ENCODE measurements at regions not wholly inside any gene's neighbourhood (a gene's known extent, or its start where the extent isn't known, plus 50 kb on each side); places are given as distances from the start of the nearest gene placed in this dataset.

DNA sequence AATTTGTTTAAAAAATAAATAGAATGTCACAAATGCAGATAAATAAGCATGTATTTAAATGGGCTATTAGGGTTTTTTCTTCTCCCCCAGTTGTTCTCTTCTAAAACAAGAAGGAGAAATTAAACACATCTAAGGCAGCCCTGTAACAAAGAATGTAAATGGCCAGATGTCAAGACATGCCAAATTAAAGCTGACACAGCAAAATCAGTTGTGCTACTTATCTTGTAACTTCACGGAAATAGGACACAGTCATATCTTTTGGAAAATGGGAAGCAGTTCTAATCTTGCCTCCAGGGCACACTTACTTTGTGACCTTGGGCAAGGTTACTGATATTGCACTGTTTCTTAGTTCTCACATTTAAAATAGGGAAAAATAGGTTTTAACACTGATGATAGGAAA, 200.1 kb upstream of the NRXN1 start:
- no peak for TF ChIP-seq FOXP2 (optimal IDR thresholded peaks at IDR 0.05; ENCODE audit: borderline replicate concordance, extremely low read depth, extremely low read length, insufficient read depth)
- TF ChIP-seq TAF1 (IDR thresholded peaks at IDR 0.05; ENCODE audit: borderline replicate concordance, insufficient read depth, low read length) = no peak
- TF ChIP-seq SIN3A (IDR thresholded peaks at IDR 0.05; ENCODE audit: borderline replicate concordance, insufficient read depth, low read length) = no peak
- TF ChIP-seq POLR2AphosphoS5 (IDR thresholded peaks at IDR 0.05; ENCODE audit: low read depth, low read length) = no peak
- TF ChIP-seq REST (IDR thresholded peaks at IDR 0.05; ENCODE audit: insufficient read depth in 1 of 2, low read depth in 2 of 2, low read length in 2 of 2) = no peak

DNA sequence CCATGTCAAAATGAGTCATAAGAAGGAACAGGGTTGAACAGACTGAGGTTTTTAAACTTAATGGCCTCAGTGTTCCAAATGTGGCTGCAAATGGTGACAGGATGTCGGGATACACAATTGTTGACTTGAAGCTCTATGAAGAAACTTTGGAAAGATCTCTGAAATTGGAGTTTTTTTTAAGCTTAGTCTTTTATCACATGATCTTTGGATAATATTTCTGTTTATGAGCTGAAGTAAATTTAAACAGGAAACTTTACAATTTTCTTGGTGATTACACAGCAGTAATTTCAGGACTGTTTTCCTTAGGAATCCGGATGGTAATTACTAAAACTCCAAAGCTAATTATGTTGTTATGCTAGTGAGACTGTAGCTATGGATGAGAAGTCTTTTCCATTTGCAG, 199.1 kb upstream of the NRXN1 start:
- no peak for TF ChIP-seq REST (IDR thresholded peaks at IDR 0.05; ENCODE audit: insufficient read depth in 1 of 2, low read depth in 2 of 2, low read length in 2 of 2)
- TF ChIP-seq POLR2AphosphoS5 (IDR thresholded peaks at IDR 0.05; ENCODE audit: low read depth, low read length) = no peak
- no peak for TF ChIP-seq FOXP2 (optimal IDR thresholded peaks at IDR 0.05; ENCODE audit: borderline replicate concordance, extremely low read depth, extremely low read length, insufficient read depth)
- TF ChIP-seq TAF1 (IDR thresholded peaks at IDR 0.05; ENCODE audit: borderline replicate concordance, insufficient read depth, low read length) = no peak
- TF ChIP-seq SIN3A (IDR thresholded peaks at IDR 0.05; ENCODE audit: borderline replicate concordance, insufficient read depth, low read length) = no peak

DNA sequence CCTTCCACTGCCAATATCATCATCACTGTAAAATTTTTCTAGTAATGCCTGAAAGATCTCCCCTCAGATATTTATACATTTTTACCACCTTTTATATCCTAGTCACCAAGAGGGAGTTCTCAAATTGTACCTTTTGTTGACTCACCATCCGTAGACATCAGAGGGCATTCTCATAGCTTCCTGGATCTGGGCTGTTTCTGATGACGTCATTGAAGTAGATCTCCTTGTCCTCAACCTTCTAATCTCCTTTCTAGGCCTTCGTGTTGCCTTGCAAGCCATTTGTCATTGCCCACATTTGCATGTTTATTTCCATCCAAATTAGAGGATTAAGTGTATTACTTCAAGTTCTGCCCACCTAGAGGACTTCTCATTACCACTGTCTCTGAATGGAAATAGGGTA, 193.4 kb upstream of the NRXN1 start:
- no peak for TF ChIP-seq SIN3A (IDR thresholded peaks at IDR 0.05; ENCODE audit: borderline replicate concordance, insufficient read depth, low read length)

DNA sequence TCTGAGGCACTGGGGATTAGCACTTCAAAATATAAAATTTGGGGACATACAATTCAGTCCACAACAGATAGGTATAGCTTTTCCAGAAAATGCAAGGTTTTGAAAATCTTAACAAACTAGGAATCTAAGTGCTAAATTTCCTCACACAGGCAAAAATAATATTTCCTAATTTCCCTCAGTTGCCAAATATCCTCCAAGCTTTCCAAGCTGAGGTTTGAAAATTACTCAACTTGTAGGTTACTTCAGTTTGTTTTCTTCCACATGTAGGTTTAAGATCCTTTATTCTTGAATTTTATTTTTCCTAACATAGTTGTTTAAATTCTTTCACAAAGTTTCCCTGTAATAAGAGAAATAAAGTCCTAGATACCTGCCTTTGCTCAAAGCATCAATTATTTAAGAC, 192.9 kb upstream of the NRXN1 start:
- TF ChIP-seq TAF1 (IDR thresholded peaks at IDR 0.05; ENCODE audit: borderline replicate concordance, insufficient read depth, low read length) = no peak
- no peak for TF ChIP-seq POLR2AphosphoS5 (IDR thresholded peaks at IDR 0.05; ENCODE audit: low read depth, low read length)
- TF ChIP-seq SIN3A (IDR thresholded peaks at IDR 0.05; ENCODE audit: borderline replicate concordance, insufficient read depth, low read length) = no peak
- no peak for TF ChIP-seq FOXP2 (optimal IDR thresholded peaks at IDR 0.05; ENCODE audit: borderline replicate concordance, extremely low read depth, extremely low read length, insufficient read depth)
- no peak for TF ChIP-seq REST (IDR thresholded peaks at IDR 0.05; ENCODE audit: insufficient read depth in 1 of 2, low read depth in 2 of 2, low read length in 2 of 2)

GRCh38 chr2:51222106-51222505, 190.2 kb upstream of the NRXN1 start:
- TF ChIP-seq TAF1 (IDR thresholded peaks at IDR 0.05; ENCODE audit: borderline replicate concordance, insufficient read depth, low read length) (no peak), POLR2AphosphoS5 (IDR thresholded peaks at IDR 0.05; ENCODE audit: low read depth, low read length) (no peak), FOXP2 (optimal IDR thresholded peaks at IDR 0.05; ENCODE audit: borderline replicate concordance, extremely low read depth, extremely low read length, insufficient read depth) (no peak), REST (IDR thresholded peaks at IDR 0.05; ENCODE audit: insufficient read depth in 1 of 2, low read depth in 2 of 2, low read length in 2 of 2) (no peak), SIN3A (IDR thresholded peaks at IDR 0.05; ENCODE audit: borderline replicate concordance, insufficient read depth, low read length) (no peak)

All from PFSK-1 (cell line).